ENCODE measurements at regions not wholly inside any gene's neighbourhood (a gene's known extent, or its start where the extent isn't known, plus 50 kb on each side); places are given as distances from the start of the nearest gene placed in this dataset.
"Not testable (repeated sequence)": the region's sequence is repeated elsewhere in the genome, so short reads cannot be mapped to it uniquely, and the experiment has no call there.

DNA sequence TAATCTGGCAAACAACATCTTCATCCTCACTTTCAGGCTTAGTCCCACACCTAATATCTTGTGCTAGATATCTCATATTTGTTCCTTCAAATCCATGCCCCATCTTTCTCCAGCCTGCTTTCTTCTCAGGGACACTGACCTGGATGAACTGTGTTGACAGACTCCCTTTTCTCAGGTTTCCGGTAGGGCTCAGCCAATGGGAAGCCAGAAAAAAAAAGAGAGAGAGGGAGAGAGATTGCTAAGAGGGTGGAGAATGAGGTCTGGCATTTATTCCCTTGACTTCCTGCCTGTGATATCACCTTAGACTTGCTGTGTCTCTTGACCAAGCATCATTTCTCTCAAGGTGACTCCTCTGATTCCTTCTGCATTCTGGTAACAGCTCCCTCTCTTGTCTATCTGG, 145.6 kb upstream of the ABI3BP start:
- DNase-seq (ENCODE audit: low spot score), result no peak

DNA sequence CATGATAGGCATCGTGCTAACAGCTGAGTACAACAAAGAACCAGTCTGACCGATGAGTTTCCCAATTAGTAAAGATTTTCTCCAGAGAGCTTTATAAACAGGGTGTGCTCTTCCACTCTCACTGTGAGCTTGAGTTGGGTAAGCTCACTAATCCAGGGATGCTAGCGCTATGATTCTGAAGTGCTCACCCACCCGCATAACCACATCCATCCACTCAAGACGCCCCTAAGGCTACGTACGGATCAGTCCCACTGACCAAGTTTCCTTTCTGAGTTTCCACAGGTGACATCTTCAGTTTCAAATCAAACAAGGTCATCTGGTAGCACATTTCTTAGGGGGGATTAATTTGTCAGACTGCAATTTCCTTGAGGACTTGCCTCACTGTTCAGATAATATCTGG, 141.1 kb upstream of the ABI3BP start:
- DNase-seq (ENCODE audit: low spot score), result no peak

DNA sequence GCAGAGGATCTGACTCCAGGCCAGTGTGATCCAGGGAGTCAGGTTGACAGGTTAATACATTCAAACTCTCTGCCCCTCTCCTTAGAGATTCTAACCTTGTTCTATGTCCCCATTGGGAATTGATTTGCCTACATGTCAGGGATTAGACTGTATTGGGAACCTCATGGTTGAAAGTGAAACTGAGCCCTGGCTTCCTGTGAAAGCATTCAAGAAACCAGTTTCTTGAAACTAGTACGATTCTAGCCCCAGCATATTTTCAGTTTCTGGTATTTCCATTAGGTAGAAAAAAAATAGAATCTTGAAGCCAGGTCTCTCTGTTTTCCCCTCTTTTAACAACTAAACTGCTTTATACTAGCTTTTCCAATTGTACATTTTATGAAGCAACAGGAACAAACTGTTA, 140.4 kb upstream of the ABI3BP start:
- DNase-seq (ENCODE audit: low spot score), result no peak

- DNase-seq (ENCODE audit: low spot score), result not testable (repeated sequence)
These were observed 140.0 kb upstream of the ABI3BP start for GRCh38 chr3:101133197-101133596.

DNA sequence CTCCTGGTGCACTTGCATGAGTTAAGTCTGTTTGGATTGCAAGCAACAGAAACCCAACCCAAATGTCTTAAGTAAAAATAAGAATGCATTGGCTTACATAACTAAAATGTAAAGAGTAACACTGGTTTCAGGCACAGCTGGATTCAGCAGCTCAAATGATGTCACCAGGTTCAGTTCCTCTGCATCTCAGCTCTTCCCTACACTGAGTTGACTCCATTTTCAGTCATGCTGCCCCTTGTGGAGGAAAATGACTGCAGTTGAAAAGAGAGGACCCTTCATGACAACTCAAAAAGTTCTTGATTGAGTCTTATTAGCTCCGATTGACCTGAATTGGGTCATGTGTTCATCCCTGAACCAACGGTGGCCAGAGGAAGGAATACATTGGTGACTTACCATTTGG, 138.5 kb upstream of the ABI3BP start:
- no peak for DNase-seq (ENCODE audit: low spot score)

- DNase-seq (ENCODE audit: low spot score), result no peak
These were observed 135.6 kb upstream of the ABI3BP start for GRCh38 chr3:101128786-101129185.

DNA sequence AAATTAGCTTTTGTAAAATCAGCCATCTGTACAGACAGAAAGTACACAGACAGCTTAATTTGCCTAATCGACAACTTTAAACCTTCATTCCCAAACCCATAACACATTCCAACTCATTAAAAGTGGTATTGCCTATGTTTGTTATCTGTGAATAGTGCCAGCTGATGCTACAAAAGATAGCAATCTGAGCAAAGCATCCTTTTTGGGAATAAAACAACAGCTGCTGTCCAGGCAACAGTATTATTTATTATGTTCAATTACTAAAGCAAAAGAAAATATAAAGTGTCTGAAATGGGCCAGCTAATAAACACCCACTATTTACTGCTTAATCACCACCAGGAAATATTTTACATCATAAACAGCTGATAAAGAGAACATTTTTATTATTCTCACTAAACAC, 134.8 kb upstream of the ABI3BP start:
- no peak for DNase-seq (ENCODE audit: low spot score)

- no peak for DNase-seq (ENCODE audit: low spot score)
These were observed 130.9 kb upstream of the ABI3BP start for GRCh38 chr3:101124125-101124524.

DNA sequence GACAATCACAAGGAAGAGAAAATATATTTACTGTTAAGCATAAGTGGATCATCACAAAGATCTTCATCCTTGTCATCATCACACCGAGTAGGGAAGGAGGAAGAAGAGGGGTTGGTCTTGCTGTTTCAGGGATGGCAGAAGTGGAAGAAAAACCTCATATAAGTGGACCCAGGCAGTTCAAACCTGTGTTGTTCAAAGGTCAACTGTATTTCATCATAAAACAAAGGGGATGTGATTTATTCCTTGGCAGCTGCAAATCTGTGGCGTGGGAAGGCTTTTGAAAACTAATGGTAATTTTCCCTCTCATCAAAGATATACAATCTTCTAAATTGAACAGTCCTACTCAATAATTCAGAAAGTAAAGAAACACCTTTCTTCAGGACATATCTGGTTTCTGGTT, 129.9 kb upstream of the ABI3BP start:
- no peak for DNase-seq (ENCODE audit: low spot score)

- DNase-seq (ENCODE audit: low spot score), result no peak
These were observed 129.5 kb upstream of the ABI3BP start for GRCh38 chr3:101122681-101123080.

DNA sequence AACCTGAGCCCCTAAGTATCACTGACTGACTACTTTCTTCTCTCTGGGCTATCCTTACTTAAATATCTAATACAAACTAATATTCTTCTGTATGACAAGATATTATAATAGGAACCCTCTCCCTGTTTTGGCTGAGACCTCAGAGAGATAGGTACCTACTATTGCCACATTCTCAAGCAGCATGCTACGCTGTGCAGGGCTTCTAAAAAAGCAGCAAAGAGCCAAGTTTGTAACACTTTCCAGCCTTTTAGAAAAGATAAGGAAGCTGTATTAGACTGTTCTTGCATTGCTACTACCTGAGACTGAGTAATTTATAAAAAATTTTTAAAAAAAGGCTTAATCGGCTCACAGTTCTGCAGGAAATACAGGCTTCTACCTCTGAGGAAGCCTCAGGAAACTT, 126.8 kb upstream of the ABI3BP start:
- DNase-seq (ENCODE audit: low spot score), result no peak

DNA sequence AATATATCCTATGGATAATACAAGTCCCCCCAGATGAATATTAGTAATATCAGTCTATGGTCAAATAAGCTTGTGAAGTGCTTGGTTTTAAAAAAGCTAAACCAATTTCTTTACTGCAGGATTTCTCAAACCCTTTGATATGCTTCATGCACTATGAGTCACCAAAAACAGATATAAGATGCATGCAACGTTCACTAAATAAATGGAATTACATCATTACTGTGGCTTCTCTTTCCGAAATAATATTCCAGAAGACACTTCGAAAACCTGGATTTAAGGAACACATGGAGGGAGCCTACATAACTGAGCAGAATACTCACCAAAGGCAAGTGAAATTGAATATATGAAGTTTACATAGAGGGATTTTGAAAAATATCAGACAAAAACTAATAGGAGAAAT, 126.3 kb upstream of the ABI3BP start:
- no peak for DNase-seq (ENCODE audit: low spot score)

DNA sequence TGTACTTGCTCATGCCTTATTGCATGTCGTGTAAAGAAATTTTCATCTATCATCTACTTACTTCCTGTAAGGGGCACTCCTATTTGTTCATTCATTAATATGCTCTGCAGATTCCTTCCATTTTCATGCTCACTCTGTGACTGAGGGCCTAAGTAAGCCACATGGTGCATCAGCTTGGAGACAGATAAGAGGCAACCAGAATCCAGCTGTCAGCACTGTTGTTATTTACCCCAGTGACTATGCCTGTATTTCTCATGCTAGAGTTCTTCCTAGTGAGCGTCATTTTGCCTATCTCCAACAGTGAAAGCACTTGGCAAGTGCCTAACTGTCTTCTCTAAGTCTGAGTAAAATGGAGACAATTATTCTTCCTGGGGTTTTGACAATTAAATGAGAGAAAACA, 124.8 kb upstream of the ABI3BP start:
- DNase-seq (ENCODE audit: low spot score), result no peak

GRCh38 chr3:101117465-101117864, 124.2 kb upstream of the ABI3BP start:
- no peak for DNase-seq (ENCODE audit: low spot score)

DNA sequence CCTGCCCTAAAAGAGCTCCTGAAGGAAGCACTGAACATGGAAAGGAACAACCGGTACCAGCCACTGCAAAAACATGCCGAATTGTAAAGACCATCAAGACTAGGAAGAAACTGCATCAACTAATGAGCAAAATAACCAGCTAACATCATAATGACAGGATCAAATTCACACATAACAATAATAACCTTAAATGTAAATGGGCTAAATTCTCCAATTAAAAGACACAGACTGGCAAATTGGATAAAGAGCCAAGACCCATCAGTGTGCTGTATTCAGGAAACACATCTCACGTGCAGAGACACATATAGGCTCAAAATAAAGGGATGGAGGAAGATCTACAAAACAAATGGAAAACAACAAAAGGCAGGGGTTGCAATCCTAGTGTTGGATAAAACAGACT, 117.1 kb upstream of the ABI3BP start:
- not testable (repeated sequence) for DNase-seq (ENCODE audit: low spot score)

- no peak for DNase-seq (ENCODE audit: low spot score)
These were observed 111.1 kb upstream of the ABI3BP start for GRCh38 chr3:101104321-101104720.

DNA sequence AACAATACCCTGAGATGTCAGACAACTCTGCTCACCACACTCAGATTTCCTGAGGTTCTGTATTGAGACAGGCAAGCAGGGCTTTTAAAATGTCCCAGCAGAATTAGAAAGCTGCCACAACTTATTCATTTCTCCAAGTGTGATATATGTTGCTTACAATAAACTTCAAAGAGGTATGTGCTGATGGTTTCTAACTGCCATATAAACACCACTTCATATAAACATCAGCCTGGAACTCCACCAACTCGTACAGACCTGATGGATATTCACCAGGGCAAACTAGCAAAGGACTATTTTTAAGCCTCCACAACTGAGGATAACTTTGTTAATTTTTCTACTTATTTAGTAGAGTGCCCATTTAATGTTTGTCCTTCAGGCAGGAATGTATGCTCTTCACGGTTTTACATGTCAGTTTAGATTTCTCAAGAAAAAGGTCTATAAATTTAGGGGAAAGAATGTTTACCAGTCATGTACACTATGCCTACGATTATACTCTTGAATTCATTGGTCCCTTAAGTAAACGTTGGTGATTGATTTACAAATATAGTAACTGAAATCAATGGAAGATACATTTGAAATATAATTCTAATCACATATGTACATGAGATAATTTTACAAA, 109.6 kb upstream of the ABI3BP start:
- DNase-seq (ENCODE audit: low spot score), result no peak

DNA sequence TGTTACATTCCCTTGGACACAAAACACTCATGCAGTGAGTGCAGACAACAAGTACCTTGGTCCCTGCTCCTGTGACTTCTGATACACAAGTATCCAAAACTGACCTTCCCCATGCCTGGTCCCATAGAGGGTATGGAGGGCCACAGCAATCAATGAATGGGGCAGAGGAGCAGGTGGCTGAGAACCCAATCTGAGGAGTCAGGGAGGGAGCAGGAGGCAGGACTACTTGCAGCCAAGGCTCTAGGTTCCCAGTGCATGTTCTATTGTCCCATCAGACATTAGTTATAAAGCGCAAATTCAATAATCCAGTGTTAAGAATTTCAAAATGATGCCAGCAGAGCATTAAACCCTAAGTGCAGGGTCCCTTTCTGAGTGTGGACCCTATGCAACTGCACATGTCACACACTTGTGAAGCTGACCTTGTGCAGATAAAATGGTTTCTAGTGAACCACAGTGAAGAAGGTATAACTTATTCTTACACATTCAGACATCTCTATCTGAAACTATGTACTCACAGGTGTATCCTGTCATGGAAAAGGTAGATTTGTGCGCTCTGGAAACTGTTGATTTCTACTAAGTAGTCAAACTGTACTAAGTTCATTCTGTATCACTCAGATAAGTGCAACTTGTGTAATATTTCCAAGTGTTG, 107.3 kb upstream of the ABI3BP start:
- no peak for DNase-seq (ENCODE audit: low spot score)

GRCh38 chr3:101099791-101100190, 106.6 kb upstream of the ABI3BP start:
- no peak for DNase-seq (ENCODE audit: low spot score)

DNA sequence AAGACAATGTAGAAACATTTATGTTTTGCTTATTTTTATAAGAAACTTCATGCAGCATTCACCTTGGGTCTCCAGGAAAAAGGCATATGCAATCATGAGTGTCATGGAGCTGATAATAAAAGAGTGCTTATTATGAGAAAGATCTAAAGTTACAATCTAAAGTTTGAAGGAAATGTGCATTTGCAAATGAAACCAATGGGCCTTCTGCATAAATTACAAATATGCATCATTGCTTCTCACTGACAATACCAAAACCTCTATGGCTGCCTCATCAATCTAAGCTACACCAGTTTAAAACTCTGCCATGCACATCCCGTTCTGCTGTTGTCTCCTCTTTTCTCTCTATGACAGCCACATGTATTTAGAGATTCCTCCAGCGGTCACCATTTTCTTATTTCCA, 103.2 kb upstream of the ABI3BP start:
- no peak for DNase-seq (ENCODE audit: low spot score)

GRCh38 chr3:101095693-101096430, 102.6 kb upstream of the ABI3BP start:
- no peak for DNase-seq (ENCODE audit: low spot score)

DNA sequence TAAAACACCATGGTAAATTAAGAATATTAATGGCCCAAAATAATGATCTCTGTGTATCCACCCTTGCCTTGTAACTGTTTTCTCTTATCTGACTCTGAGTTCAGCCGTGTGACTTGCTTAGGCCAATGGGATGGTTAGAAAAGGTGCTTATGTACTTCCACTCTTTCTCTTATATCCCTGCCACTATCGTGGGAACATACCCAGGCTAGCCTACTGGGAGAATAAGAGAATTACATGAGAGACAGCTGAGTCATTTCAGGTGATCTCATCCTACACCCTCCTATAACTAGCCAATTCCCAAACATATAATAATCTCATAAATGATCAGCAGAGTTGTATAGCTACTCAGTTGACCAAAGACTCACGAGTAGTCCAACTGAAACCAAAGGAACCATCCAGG, 98.3 kb upstream of the ABI3BP start:
- no peak for DNase-seq (ENCODE audit: low spot score)

- DNase-seq (ENCODE audit: low spot score), result no peak
These were observed 92.5 kb upstream of the ABI3BP start for GRCh38 chr3:101085752-101086151.

- DNase-seq (ENCODE audit: low spot score), result no peak
These were observed 91.2 kb upstream of the ABI3BP start for GRCh38 chr3:101084404-101084803.

Data from Ammon's horn (tissue), 1 donor.